Upper lobe of left lung (tissue), 4 donors: ENCODE measurements at regions not wholly inside any gene's neighbourhood (a gene's known extent, or its start where the extent isn't known, plus 50 kb on each side); places are given as distances from the start of the nearest gene placed in this dataset.

ENCODE experiments used
- EP300 ChIP-seq, 4 donors: sonication (generic); formaldehyde crosslinking; IDR thresholded peaks; one replicate each; pipeline ENCODE4 v1.5.1; 2017; ENCODE audit warnings: antibody characterized with exemption in 4 of 4, control low read depth in 2 of 4
- POLR2A ChIP-seq, 4 donors: fragments of 450-650 bp; IDR thresholded peaks; one replicate each; pipeline ENCODE4 v1.5.1; 2016 to 2017; ENCODE audit warnings: antibody characterized with exemption in 4 of 4, mild to moderate bottlenecking in 2 of 4
- TF ChIP-seq, protein P1 (sequence below), 6 experiments: fragments of 450-650 bp in 4 of 6; fragments of 200-600 bp in 2 of 6; sonication (generic) in 2 of 6; IDR thresholded peaks; one replicate each; pipeline ENCODE4 v1.5.1; 2016 to 2019; ENCODE audit warnings: antibody characterized with exemption in 6 of 6

DNA sequence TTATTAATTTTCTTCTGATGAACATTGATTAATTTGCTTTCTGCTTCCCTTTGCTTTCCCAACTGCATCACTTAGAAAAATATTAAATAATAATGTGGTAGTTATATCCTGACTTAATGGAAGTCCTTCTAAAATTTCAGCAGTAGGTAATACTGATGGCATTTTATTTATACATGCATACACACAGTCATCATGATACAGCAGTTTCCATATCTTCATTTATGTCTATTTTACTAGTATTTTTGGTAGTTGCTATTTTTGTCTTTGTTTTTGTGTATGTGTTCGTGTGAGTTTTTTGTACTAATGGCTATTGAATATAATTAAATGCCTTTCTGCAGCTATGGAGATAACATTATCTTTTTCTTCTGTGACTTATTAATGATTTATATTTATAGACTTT is 484.7 kb upstream of the CNTN5 start:
- TF ChIP-seq, protein P1, sequence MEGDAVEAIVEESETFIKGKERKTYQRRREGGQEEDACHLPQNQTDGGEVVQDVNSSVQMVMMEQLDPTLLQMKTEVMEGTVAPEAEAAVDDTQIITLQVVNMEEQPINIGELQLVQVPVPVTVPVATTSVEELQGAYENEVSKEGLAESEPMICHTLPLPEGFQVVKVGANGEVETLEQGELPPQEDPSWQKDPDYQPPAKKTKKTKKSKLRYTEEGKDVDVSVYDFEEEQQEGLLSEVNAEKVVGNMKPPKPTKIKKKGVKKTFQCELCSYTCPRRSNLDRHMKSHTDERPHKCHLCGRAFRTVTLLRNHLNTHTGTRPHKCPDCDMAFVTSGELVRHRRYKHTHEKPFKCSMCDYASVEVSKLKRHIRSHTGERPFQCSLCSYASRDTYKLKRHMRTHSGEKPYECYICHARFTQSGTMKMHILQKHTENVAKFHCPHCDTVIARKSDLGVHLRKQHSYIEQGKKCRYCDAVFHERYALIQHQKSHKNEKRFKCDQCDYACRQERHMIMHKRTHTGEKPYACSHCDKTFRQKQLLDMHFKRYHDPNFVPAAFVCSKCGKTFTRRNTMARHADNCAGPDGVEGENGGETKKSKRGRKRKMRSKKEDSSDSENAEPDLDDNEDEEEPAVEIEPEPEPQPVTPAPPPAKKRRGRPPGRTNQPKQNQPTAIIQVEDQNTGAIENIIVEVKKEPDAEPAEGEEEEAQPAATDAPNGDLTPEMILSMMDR (IDR thresholded peaks at IDR 0.05): no peak
- no peak for TF ChIP-seq EP300 (IDR thresholded peaks at IDR 0.05)
- TF ChIP-seq POLR2A (IDR thresholded peaks at IDR 0.05): no peak
